D721Med (cell line): ENCODE measurements at regions not wholly inside any gene's neighbourhood (a gene's known extent, or its start where the extent isn't known, plus 50 kb on each side); places are given as distances from the start of the nearest gene placed in this dataset.

Source experiments
- DNase-seq: peaks from one replicate; pipeline ENCODE4 v3.0.0; 2011; ENCODE audit warnings: low spot score; ENCODE audit not compliant: insufficient read length
- FAIRE-seq: peaks from 2 replicates; lab custom pipeline; 2011; peaks lifted over from hg19 to GRCh38; lab: Jason Lieb, UNC
- TF ChIP-seq, protein P1 (sequence below): IDR thresholded peaks from 2 replicates; pipeline ENCODE4 v1.5.1; 2012; ENCODE audit warnings: mild to moderate bottlenecking, control low read depth; ENCODE audit not compliant: insufficient read depth; ENCODE audit errors: missing control alignments

DNA sequence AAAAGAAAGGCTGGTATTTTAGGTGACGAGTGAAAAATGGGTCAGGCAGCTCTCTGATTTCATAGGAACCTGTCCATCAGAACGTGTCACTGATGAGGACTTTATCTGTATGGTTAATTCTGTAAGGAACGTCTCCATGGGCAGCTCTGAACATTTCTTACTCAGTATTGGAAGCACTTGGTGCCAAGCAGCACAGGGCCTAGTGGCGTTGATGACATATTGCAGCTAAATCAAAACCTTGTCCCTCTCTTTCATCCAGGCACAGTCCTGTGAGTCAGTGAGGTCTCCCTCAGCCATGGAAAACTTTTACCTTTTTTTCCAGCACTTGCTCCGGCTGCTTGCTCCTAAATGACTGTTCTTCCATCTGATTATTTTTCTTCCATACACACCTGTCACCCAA is 301.9 kb downstream of the DHX15 start:
- DNase-seq (no peak), FAIRE-seq (no peak)
- TF ChIP-seq, protein P1, sequence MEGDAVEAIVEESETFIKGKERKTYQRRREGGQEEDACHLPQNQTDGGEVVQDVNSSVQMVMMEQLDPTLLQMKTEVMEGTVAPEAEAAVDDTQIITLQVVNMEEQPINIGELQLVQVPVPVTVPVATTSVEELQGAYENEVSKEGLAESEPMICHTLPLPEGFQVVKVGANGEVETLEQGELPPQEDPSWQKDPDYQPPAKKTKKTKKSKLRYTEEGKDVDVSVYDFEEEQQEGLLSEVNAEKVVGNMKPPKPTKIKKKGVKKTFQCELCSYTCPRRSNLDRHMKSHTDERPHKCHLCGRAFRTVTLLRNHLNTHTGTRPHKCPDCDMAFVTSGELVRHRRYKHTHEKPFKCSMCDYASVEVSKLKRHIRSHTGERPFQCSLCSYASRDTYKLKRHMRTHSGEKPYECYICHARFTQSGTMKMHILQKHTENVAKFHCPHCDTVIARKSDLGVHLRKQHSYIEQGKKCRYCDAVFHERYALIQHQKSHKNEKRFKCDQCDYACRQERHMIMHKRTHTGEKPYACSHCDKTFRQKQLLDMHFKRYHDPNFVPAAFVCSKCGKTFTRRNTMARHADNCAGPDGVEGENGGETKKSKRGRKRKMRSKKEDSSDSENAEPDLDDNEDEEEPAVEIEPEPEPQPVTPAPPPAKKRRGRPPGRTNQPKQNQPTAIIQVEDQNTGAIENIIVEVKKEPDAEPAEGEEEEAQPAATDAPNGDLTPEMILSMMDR = no peak

GRCh38 chr4:24279911-24280375 is 304.4 kb downstream of the DHX15 start:
- FAIRE-seq (no peak), DNase-seq (no peak)
- TF ChIP-seq, protein P1 = no peak

DNA sequence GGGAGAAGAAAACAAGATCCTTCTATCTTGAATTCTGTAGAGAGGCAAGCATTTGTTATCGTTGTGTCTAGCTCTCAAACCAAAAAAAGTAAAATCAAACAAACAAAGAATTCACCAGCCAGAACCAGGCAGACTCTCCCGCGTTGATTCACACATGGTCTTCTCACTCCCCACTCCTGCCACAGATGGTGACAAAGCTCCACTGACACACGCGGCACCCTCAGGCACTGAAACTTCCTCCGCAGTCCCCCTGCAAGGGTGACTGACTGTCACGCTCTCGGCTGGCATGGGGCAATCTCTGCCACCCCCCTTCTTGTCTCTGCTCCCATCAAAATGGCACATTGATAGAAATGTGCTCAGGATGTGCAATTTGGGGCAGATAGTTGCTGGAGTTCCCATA is 304.9 kb downstream of the DHX15 start:
- FAIRE-seq = no peak
- TF ChIP-seq, protein P1 = no peak

DNA sequence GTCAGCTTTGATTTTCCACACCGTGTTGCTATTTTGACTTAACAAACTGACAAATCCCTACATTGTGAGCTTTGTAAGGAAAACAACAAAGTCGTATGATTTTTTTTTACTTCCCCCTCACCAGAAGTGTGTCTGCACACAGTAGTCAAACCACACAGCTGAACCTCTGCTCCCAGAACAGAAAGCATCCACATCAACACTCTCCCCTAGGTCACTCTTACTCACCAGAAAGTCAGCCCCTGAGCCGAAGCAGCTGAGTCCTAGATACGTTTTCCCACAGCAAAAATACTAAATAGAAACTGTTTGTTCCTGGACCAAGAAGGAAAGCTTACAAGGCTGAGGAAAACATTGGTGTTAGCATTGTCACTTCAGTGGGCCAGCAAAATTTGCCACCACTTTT is 305.7 kb downstream of the DHX15 start:
- TF ChIP-seq, protein P1 = no peak
- FAIRE-seq (no peak), DNase-seq (no peak)

More for the DNA sequence above, 304.9 kb downstream of the DHX15 start:
- no peak for DNase-seq

DNA sequence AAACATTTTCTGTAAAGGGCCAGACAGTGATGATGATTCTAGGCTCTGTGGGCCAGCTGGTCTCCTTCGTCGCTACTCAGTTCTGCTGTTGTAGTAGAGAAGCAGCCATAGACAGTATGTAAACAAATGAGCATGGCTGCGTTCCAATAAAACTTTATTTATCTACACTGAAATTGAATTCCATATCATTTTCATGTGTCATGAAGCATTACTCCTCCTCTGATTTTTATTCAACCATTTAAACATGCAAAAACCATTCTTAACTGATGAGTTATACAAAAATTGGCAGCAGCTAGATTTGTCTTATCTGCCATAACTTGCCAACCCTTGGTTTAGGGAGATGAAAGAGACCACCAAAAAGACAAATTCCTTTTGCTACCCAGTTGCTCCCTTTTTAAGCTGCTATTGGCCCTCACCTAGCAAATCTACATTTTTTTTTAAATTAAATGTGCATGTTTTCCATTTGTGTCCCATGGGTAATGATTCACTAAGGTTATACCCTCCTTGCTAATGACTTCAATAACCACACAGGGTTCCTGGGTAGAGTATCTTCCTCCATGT is 309.9 kb downstream of the DHX15 start:
- DNase-seq (no peak), FAIRE-seq (no peak)
- TF ChIP-seq, protein P1 = no peak

DNA sequence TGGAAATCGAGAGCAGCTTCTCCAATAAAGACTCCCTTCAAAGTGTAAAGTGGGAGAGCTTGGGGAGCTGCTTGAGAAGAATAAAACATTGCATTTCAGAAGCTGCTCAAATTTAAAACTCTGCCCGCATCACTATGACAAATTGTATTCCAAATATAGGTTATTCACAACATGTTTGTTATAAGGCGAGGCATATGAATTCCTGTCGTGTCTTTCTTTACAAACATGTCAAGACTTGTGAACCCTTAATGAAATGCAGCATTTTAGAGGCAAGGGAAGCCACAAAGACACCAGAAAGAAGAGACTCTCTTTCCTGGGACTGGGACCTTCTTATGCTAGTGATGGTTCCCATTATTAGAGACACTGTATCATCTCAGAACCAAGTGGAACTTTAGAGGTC is 311.2 kb downstream of the DHX15 start:
- TF ChIP-seq, protein P1 = no peak
- FAIRE-seq (no peak), DNase-seq (no peak)

- DNase-seq (no peak), FAIRE-seq (no peak)
- TF ChIP-seq, protein P1 = no peak
These were observed 317.2 kb downstream of the DHX15 start for GRCh38 chr4:24266951-24267722.
